Renal pelvis (tissue), 1 donor: ENCODE measurements at regions not wholly inside any gene's neighbourhood (a gene's known extent, or its start where the extent isn't known, plus 50 kb on each side); places are given as distances from the start of the nearest gene placed in this dataset.
"Not testable (repeated sequence)": the region's sequence is repeated elsewhere in the genome, so short reads cannot be mapped to it uniquely, and the experiment has no call there.

Experiments used
- DNase-seq: peaks from one replicate; pipeline ENCODE4 v3.0.0-alpha.2; 2013

DNA sequence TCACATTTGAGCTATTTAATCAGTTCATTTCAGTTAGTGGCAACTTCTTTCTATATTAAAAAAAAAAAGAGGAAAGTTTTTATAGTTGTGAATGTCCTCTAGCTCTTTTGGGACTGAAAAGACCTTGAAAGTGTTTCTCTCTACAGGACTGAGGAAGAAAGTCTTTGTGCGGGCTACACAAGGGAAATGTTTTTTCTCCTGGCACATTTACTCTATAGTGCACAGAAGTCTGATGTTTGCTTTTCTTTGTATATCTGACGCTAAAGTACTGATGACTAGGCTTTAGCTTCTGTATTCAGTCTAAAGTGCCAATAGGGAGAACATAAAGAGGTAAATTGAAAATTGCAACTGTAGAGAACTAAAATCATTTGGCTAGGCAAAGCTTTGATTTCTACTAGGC is 737.4 kb upstream of the LUZP2 start:
- no peak for DNase-seq

DNA sequence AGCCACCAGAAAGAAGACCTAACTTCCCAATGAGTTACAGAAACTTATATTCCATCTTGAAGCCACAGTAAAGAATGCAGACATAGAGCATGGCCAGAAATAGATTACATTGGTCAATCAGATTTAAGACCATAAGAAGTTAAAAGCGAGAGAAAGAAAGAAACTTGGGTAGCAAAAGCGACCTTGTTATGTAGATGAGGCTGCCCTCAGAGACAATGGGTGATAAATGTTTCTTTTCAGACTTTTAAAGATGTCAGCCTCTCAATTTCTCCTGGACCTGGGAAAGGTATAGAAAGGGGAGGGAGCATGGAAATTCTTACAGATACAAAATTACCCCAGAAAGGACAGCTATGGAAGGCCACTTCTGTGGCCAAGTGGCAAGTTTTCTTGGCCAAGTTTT is 732.6 kb upstream of the LUZP2 start:
- no peak for DNase-seq

DNA sequence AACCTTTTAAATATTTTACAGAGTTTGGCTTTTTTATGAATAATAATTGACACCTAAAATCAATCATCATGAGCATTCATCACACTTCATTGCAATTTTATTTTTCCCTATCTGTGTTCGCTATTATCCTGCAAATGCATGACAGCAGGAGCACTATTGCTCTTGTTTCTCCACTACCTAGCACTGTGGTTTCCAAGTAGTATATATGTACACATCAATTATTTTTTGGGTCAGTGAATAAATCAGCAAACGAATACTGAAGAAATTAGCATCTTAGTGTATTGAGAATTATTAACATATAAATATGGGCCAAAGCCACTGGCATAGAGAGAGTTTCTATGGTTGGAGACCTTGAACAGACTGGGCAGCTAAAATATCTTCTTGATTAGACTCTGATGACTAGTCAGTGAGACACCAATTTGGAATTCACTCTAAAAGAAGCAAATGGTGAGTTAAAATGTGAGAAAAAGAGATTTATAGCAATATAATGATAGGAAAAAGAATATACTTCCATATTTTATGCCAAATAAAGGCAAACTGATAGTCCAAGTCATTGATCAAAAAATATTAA is 731.1 kb upstream of the LUZP2 start:
- no peak for DNase-seq

DNA sequence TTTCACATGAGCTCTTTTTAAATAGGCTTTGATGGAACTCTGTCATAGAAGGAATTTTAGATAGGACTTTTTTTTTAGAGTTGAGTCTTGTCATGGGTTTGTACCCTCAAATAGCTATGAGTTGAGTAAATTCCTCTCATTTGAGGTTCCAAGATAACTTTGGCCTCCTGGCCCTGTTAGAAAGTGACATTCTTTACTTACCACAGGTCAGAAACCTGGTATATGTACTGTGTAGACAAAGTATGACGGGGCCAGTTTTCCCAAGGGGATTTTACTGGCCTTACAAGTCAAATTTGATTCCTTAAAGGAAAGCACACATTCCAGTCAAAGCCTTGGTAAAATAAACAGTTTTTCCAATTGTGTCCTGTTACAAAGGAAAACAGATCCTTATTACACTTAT is 729.3 kb upstream of the LUZP2 start:
- DNase-seq, result no peak

DNA sequence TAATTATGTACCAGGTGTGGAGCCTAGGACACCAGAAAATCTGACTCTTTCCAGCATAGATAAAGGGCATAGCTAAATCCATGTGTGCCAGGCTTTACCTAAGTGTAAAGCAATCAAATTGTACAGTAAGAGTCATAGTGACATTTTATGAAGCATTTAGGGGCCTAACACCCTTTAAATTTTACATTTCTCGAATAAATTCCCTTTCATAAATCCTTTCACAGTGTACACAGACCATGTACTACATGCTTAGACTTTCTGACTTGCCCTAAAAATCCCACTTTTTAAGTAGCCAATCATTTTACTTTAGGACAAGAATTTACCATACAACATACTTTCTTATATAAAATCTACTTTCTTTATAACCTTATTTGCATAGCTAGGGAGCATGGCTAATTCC is 727.6 kb upstream of the LUZP2 start:
- no peak for DNase-seq

DNA sequence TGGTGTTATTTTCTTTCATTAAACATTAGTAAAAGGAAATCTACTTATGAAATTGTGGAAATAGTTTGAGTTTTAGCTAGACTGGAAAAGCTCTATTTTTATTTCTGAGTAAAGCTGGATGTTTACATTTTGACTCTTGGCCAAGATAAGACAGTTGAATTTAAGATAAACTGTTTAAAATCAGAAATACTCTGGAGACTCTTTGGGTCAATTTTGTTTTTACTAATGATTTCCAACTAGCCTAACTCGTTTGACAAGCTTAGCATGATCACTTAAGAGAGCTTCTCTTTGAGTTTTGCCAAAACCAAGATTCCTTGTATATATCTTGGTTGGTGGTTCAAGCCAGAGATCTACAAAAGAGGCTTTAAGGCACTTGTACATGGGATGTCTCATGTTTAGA is 724.8 kb upstream of the LUZP2 start:
- no peak for DNase-seq

DNA sequence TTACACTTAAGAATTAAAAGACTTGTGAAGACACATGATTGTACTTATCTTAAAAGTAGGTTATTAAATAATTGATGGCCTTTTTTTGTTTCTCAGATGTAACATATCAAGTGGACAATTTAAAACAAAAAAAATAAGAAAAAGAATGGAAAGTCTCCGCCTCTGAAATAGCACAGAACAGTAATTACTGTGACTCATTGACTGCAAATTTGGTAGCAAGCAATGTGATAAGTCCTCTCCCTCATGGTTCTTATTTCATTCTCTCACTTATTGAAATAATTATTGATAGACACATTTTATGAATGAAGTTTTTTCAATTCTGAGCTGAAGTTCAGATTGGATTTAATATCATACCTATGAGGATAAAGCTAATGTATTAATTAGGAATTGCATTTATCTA is 717.9 kb upstream of the LUZP2 start:
- DNase-seq, result no peak

DNA sequence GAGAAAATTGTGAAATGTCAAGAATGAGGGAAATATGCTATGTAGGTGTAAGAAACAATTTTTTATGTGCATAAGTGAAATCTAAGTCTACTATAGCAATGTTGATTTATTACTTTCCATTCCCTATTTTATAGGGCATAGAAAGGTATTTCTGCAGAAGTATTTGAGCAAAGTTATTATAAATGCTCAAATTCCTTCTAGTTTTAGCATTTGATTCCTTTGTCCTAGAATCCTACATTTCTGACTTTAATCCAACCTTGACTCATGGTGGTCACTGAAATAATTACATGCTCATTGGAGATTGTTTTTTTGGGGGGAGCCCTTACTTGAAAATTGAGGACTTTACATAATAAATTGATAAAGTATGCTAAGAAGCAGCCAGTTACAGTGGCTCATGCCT is 716.6 kb upstream of the LUZP2 start:
- DNase-seq, result no peak

DNA sequence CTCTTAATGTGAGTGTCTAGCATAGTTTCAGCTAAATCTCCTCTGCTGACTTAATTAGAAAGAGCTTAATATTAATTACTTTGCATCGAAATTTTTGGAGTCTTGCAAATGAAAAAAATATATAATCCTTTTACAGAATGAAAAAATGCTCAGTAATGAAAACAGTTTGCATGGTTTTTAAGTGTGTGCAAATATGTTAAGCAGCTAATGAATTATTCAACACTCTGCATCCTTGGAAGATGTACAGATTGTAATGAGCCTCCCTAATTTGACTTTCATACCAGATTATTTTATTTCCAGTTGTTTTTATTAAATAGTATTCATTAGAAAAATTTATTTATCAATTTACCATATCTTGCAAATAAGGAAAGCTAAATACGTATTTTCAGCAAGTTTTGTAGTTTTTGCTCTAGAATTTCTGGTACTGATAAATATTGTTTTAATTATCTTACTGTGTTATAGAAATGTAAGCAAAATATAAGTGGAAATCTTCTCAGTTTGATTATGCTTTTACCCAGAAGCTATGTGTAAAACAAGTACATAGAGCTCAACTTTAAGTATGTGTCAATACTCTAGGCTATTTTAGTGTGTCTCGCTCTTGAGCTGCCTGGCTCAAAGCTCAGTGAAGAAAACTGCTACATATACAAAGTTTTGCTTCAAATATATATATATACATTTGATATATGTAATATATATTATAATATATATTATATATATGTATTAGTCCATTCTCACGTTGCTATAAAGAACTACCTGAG is 714.9 kb upstream of the LUZP2 start:
- DNase-seq, result no peak

DNA sequence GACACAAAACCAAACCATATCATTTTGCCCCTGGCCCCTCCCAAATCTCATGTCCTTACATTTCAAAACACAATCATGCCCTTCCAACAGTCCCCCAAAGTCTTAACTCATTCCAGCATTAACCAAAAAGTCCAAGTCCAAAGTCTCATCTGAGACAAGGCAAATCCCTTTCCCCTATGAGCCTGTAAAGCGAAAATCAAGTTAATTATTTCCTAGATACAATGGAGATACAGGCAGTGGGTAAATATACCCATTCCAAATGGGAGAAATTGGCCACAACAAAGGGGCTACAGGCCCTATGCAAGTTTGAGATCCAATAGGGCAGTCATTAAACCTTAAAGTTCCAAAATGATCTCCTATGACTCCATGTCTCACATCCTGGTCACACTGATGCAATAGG is 709.9 kb upstream of the LUZP2 start:
- not testable (repeated sequence) for DNase-seq

DNA sequence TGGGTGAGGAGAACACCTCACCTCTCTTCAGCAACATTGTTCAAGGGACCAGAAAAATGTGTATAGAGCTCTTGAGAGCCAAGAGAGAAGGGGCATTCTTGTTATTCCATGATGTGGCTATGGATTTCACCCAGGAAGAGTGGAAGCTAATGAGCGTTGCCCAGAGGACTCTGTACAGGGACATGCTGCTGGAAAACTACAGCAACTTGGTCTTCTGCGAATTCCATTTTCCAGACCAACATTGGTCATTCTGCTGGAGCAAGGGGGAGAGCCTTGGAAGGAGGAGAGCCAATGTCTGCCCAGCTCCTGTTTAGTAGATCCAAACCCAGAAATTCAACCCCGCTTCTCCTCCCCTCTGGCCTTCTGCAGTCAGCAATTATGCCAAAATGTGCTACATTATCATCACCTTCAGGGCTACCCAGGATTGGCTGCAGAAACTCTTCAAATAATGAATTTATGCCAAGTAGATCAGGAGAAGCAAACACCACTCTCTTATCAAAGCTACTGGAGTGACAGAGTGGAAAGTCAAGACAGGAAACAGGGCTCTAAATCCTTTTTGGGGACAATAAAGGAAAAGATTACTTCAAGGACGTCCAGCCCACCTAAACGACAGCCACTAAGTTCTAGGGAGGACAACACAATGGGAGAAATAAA is 707.5 kb upstream of the LUZP2 start:
- DNase-seq, result no peak

DNA sequence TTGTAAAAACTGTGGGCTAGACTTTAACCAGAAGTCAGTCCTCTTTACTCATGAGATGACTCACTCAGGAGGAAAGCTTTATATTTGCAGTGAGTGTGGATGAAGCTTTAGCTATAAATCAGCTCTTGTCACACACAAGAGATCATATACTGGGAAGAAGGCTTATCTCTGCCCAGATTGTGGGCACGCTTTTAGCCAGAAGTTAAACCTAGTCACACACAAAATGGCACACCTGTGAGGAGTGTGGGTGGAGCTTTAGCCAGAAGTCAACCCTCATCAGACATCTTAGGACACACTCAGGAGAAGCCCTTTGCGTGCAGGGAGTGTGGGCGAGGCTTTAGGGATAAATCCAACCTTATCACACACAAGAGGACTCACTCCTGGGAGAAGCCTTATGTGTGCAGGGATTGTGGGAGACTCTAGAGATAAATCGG is 706.9 kb upstream of the LUZP2 start:
- DNase-seq, result no peak

DNA sequence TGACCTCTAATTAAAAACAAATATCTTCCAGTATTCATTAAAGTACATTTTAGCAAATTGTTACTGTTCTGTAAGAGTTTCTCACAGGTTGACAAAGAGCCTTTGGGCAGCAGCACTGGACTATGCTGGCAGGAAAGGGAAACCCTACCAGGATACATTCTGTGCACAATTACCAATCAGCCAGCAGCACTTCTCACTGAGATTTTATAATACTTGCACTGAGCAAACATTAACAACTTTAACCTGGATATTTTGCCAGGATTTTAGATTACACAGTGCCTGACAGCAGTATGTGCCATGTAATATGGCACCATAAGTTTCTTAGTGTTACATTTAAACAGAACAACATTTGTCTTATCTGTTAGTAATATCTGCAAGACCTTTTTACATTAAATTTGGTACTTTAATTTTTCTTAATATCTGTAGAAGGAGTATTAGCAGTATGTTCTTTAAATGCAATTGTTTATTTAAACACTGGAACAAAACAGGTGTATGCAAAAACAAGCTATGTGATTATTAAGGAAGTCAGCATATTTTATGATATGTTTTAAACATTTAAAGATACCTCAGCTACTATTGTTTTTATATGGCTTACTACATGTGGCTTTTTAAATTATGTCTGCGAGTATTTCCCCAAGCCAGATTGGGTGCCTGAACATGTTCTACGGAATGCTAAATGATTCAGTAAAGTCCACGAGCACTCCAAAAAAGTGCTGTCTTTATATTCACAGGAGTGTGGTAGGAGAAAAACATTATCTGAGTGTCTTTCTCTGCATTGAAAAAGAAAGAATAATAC is 699.0 kb upstream of the LUZP2 start:
- no peak for DNase-seq

DNA sequence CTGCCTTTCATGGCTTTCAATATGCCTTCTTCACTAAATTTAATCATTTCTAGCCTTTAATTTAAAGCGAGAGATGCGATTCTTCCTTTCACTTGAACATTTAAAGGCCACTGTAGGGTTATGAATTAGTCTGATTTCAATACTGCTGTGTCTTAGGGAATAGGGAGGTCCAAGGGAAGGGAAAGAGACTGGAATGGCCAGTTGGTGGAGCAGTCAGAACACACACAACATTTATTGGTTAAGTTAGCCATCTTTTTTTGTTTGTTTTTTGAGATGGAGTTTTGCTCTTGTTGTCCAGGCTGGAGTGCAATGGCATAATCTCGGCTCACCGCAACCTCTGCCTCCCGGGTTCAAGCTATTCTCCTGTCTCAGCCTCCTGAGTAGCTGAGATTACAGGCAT is 662.5 kb upstream of the LUZP2 start:
- DNase-seq, result not testable (repeated sequence)

DNA sequence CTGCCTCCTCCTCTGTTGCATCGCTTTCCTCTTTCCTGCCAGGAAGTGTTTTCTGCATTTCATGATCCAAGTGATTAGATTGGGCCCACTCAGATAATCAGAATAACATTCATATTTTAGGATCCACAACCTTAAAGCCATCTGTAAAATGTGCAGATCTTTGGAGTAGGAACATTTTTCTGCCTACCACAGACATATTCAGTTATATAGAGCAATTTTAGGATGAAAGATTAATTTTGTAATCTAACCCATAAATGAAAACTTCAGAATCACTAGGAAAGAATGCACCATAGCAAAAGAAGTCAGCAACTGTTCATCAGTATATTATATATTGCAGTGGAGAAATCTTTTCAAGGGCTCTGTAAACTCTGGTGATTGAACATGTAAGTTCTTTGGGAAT is 659.9 kb upstream of the LUZP2 start:
- DNase-seq, result no peak

DNA sequence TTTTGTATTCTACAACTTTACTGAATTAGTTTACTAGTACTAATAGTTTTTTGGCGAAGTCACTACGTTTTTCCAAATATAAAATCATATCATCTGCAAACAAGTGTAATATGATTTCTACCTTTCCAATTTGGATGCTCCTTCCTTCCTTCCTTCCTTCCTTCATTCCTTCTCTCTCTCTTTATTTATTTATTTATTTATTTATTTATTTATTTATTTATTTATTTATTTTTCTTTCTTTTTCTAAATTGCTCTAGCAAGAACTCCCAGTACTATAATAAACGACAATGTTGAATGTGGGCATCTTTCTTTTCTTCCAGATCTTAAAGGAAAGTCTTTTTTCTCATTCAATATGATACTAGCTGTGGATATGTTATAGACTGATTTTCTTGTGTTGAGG is 656.0 kb upstream of the LUZP2 start:
- no peak for DNase-seq

DNA sequence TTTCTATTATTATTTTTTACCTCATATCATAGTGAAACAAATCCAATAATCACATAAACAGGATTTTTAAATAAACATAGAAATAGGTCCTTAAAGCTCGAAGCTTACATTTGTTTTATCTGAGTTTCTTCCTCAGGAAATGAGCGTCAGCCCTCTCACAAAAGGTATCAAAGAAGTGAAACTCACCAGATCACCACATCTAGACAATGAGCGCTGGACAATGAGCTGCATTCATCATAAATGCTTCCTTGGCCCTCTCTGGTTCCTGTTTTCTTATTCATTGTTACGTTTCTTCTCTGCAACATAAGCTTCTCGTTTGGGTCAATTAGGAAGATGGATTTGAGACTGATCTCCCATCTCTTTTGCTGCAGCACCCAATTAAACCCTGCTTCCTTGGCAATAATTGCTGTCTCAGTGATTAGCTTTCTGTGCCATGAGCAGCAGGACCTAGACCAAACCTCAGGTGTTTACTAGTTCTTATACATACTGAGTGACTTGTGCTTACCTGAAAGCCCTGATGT is 649.9 kb upstream of the LUZP2 start:
- no peak for DNase-seq

DNA sequence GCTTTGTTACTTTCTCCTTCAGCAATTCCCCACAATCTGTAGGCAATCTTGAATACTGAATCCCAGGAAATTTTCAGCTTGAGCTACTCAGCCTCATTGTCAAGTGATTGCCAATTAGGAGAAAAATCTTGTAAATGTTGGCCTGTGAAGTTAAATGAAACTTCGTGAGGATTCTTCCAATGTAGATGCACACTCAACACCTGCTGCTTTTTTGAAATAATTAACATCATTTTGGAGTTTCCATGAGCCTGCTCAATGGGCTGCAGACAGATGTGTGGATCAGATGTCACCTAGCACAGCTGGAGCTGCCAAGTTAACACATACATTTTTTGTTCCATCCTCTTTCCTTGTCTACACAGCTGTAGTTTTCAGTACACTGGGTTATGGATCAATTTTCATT is 645.6 kb upstream of the LUZP2 start:
- DNase-seq, result no peak

DNA sequence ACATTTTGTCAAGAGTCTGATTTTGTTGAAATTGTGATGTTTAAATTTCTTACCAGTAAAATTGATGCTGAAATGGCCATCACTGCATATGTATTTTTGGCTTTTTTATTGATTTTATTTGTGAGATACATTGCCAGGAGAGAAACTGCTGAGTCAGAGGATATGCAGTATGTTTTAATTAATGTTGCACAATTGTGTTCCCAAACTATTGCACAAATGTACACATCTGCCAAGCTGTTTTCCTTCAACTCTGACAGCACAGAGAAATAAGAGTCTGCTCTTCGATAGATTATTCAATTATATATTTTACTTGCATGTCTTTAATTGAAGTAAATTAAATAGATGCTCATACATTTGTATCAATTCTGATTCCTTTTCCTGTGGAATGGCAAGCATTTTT is 640.2 kb upstream of the LUZP2 start:
- DNase-seq, result no peak

DNA sequence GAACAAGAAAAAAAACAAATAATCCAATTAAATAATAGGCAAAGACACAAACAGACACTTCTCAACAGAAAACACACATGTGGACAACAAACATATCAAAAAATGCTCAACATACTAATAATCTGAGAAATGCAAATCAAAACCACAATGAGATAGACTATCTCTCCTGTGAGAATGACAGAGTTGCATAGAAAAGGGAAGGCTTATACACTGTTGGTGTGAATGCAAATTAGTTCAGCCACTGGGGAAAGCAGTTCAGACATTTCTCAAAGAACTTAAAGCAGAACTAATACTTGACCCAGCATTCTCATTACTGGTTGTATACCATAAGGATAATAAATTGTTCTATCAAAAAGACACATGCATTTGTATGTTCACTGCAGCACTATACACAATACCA is 637.8 kb upstream of the LUZP2 start:
- DNase-seq, result no peak

DNA sequence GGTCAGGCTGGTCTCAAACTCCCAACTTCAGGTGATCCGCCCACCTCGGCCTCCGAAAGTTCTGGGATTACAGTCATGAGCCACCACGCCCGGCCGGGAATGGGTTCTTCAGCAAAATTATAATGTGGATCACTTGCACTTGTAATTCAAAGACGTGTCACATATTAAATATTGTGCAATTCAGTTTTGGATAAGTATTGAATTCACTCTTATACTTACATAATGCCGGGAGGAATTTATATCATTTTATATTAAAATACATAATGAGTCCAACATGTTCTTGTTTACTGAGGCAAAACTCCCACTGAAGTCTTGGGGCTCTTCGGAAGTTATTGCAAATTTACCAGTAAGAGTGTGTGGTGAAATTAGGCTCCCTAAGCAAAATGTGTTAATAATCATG is 635.2 kb upstream of the LUZP2 start:
- no peak for DNase-seq

DNA sequence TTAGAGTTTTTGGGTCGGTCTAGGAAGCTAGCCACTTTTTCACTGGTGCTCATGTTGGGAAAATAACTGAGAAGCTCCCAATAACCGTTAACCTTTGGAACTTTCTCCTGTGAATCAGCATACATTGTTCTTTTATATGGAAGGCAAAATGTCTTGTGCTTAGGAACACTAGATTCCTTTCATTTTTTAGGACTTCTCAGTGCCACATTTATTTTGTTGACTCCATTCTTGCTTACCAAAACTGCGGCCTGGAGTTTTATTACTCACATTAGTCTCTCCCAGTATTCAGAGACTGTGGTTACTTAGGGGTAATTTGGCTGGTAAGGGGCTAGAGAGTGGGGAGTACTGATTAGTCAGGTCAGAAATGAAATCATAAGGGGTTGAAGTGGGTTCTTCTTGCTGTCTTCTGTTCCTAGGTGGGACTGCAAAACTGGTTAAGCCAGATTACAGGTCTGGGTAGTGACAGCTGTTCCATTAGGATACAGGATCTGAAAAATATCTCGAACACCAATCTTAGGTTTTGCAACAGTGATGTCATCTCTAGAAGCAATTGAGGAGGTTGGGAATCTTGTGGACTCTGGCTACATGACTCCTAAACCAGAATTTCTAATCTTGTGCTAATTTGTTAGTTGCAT is 631.4 kb upstream of the LUZP2 start:
- no peak for DNase-seq
